Brain microvascular endothelial cell (primary cell): ENCODE measurements at regions not wholly inside any gene's neighbourhood (a gene's known extent, or its start where the extent isn't known, plus 50 kb on each side); places are given as distances from the start of the nearest gene placed in this dataset.

Experiments used
- DNase-seq: peaks from one replicate; pipeline ENCODE4 v3.0.0-alpha.2; 2020
- H3K27ac ChIP-seq: fragments of 250-450 bp; sonication (Bioruptor Pico); 2 replicates; pipeline ENCODE4 v1.5.1; 2020; ENCODE audit warnings: mild to moderate bottlenecking, moderate library complexity
- H3K27me3 ChIP-seq: fragments of 250-450 bp; sonication (Bioruptor Pico); replicated peaks from 2 replicates; pipeline ENCODE4 v1.5.1; 2020; ENCODE audit warnings: mild to moderate bottlenecking
- H3K36me3 ChIP-seq: fragments of 250-450 bp; sonication (Bioruptor Pico); replicated peaks from 2 replicates; pipeline ENCODE4 v1.5.1; 2020; ENCODE audit warnings: mild to moderate bottlenecking
- H3K4me3 ChIP-seq: 2 replicates; pipeline ENCODE4 v1.5.1; 2011; ENCODE audit warnings: low read depth, mild to moderate bottlenecking, control low read depth, low read length, moderate library complexity
- CTCF ChIP-seq: IDR thresholded peaks from 2 replicates; pipeline ENCODE4 v1.5.1; 2011; ENCODE audit warnings: low read depth, mild to moderate bottlenecking, moderate library complexity, low read length, control low read depth, inconsistent platforms; ENCODE audit errors: missing control alignments
- in situ Hi-C: cut with HindIII; loops from 2 replicates; pipeline ENCODE4 v1.10.0; 2017; ENCODE audit warnings: low sequenced_read_pairs, low pct_ligation_motif_present

GRCh38 chr13:31517599-31517998 is 221.7 kb upstream of the RXFP2 start:
- DNase-seq = no peak
- TF ChIP-seq CTCF = no peak
- H3K27ac ChIP-seq = no peak overlapping the region

DNA sequence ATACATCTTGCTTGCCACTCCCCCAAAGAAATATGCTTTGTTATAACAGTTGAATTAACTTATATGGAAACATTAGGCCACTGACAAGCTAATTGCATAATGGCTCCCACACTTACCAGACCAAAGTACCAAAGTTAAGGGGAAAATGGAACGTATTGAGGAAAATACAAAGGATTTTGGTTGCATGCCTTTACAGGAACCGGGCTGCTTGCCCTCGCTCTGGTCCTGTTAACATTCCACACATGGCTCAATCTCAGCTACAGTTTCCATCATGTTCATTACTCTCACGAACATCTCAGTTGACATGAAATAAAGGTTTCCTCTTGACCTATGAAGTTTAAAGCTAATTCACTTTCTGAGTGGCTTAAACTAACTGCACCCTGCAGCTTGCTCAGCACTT is 220.7 kb upstream of the RXFP2 start:
- Histone ChIP-seq H3K4me3 (no peak overlapping the region), H3K27me3 (no peaks in the 10 kb centered on the region), H3K36me3 (no peaks in the 10 kb centered on the region), H3K27ac (no peak overlapping the region)
- in situ Hi-C loops = no loop called here
- no peak for TF ChIP-seq CTCF
- no peak for DNase-seq

More at GRCh38 chr13:31517599-31517998, 221.7 kb upstream of the RXFP2 start:
- H3K27me3 ChIP-seq = no peaks in the 10 kb centered on the region
- no peaks in the 10 kb centered on the region for H3K36me3 ChIP-seq
- H3K4me3 ChIP-seq = no peak overlapping the region
- in situ Hi-C loops = no loop called here

- no peak for DNase-seq
- Histone ChIP-seq H3K27me3 (no peaks in the 10 kb centered on the region), H3K4me3 (no peak overlapping the region), H3K27ac (no peak overlapping the region), H3K36me3 (no peaks in the 10 kb centered on the region)
- in situ Hi-C loops = no loop called here
- TF ChIP-seq CTCF = no peak
These were observed 217.9 kb upstream of the RXFP2 start for GRCh38 chr13:31521435-31521834.

DNA sequence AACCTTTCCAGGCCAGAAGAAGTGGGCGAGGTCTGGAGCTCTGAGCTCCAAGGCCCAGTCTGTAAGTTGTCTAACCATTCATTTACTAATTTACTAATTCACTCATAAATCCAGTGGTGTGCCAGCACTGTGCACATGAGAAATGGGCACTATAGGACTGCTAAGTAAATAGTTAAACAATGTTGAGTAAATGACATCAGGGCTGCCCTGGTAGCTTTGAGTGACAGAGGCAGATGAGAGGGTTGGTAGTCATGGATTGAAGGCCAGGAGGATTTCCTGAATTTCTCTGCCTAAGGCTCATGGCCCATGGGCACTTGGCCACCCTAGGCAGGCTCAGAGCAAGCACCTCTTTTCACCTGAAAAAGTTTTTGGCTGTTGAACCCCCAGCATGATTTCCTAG is 216.9 kb upstream of the RXFP2 start:
- DNase-seq = no peak
- no peaks in the 10 kb centered on the region for H3K27me3 ChIP-seq
- no peak overlapping the region for H3K27ac ChIP-seq
- H3K36me3 ChIP-seq = no peaks in the 10 kb centered on the region
- in situ Hi-C loops = no loop called here
- TF ChIP-seq CTCF = no peak
- no peak overlapping the region for H3K4me3 ChIP-seq

DNA sequence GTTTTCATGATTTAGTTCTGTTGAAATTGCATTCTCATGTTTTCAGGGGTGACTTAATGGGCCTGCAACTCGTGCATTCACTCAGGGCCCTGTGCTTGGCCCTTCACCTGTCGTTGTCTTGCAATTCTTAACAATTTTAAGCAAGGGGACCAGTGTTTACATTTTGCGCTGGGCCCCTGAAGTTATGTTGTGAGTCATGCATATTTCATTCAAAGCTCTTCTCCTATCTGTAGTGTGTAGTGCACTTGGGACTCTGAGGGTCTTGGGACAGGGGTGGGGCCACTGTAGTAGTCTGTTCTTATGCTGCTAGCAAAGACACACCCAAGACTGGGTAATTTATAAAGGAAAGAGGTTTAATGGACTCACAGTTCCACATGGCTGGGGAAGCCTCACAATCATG is 211.2 kb upstream of the RXFP2 start:
- in situ Hi-C loops = no loop called here
- DNase-seq = peak; percentile 34
- Histone ChIP-seq H3K4me3 (no peak overlapping the region), H3K27me3 (no peaks in the 10 kb centered on the region), H3K36me3 (no peaks in the 10 kb centered on the region), H3K27ac (no peak overlapping the region)
- TF ChIP-seq CTCF = no peak

- Histone ChIP-seq H3K4me3 (no peak overlapping the region), H3K36me3 (no peaks in the 10 kb centered on the region), H3K27ac (no peak overlapping the region), H3K27me3 (no peaks in the 10 kb centered on the region)
- no peak for DNase-seq
- no peak for TF ChIP-seq CTCF
- in situ Hi-C loops = no loop called here
These were observed 210.6 kb upstream of the RXFP2 start for GRCh38 chr13:31528758-31529157.
